ENCODE measurements at regions not wholly inside any gene's neighbourhood (a gene's known extent, or its start where the extent isn't known, plus 50 kb on each side); places are given as distances from the start of the nearest gene placed in this dataset.
"Not testable (repeated sequence)": the region's sequence is repeated elsewhere in the genome, so short reads cannot be mapped to it uniquely, and the experiment has no call there.

DNA sequence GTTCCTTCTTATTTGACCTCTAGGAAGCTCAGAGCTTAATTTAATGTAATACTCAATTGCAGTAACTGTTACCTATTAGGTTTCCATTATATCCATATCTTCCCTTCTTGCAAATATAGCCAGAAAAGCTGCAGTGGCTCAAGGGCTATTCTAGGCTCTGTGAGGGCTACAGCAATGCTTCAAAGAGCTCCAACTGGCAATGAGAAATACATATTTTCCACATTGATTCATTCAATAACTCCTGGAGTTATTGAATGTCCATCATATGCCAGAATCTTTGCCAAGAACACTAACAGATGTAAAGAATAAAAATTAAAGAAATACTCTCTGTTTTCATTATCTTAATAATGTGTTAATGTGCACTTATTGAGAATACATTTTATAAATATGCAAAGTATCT is 396.9 kb upstream of the PAPPA start:
- DNase-seq = no peak

DNA sequence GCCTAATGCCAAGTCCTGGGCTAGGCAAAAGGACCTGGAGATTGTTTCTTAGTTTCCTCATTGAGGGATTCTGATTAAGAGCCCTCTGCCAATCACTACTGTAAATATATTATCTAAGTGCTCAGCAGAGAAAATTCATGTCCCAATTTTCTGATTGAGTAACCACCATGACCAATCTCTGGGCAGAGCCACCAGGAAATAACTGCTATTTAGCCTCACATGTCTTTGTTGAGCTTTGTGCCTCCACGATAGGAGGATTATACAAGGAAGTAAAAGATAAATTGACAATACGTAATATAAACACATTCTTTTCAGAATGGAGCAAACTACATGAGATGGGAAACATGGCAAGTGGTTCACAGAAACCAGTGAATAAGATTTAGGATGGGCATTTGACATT is 396.1 kb upstream of the PAPPA start:
- DNase-seq = no peak

DNA sequence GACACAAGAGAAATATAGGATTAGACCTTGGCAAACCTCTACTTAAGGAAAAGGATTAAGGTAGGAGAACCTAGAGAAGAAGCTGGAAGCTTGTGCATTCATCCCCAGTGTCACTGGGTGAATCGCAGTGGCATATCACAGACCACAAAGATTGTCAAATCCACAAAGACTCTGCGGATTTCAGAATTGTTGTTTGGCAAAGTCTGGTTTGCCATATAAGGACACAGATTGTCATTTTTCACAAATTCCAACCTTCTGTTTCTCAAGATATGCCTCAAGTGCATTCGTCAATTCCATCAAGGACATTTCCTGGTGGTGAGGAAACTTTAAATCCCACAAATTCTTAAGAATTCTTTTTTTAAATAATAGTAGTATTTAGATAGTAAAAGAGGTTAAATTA is 395.1 kb upstream of the PAPPA start:
- DNase-seq = no peak

DNA sequence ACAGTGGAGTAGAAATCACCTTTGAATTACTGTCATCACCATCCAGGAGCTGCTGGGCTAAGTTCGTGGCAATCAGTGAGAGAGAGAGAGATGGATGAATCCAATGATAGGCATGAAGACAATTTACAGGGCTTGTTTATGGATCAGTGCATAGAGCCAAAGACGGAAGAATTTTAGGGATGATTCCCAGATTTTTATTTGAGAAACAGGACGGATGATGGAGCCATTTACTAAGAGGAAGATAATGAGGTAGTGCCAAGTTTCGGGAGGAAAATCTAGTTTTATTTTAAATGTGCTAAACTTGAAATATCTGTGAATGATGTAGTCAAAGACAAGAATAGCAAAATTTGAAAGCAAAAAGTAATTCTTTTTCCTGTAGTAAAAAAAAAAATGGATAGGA is 394.2 kb upstream of the PAPPA start:
- DNase-seq = no peak

DNA sequence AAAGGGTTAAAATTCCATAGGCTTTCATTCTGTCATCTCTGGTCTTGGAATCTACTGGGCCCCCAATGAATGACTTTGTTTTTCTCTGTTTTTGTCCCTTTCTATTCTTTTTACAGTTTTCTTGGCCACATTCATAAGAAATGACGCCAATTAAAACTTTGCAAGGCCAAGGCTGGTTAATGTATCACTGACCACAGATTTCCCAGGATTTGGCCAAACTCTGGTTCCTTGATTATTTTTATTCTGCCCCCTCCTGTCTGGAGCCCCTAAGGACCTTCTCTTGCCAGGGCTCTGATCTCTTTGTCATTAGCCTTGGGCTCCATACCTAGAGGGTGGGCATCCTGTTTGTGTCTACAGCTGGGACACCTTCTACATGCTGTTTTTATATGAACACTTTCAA is 388.9 kb upstream of the PAPPA start:
- DNase-seq = no peak

DNA sequence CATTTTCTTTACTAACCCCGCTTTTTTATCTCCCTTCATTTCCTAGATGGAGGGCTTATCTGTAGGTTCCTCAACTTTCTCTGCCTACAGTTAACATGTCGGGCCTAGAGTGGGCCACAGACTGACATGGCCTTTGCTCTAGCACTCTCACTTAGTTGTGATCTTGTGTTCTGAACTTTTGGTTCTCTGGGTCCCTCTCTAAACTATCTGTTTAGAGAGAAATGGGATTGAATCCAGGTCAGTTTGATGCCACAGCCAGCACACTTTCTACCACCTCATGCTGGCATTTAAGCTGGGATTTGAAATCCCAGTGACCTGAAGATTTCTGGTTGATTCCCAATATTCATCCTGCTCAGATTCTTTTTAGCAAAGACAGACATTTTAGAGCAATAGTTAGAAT is 388.5 kb upstream of the PAPPA start:
- DNase-seq = no peak

DNA sequence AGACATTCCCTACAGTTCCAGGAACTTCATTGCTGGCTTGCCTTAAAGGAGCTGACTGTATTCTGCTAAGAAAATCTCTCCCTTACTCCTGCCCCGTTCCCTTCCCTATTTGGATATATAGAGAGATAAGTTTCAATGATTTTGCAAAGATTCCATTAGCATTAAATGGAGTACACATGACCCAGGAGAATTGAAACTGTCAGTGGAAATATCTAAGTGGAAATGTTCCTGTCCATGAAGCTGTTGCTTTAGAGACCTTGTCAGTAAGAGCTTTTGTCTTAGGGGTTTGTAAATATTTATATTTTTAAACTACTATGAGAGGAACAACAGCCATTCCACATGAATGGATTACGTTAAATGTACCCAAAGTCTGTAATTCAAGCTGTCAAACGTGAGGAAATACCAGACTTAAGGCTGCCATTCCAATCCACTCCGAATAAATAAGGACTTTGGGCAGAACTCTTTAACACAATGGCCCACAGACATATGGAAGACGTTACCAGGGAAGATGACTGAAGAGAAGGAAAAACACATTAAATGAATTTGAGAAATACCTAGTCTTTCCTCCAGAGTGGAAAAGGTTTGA is 387.1 kb upstream of the PAPPA start:
- no peak for DNase-seq

DNA sequence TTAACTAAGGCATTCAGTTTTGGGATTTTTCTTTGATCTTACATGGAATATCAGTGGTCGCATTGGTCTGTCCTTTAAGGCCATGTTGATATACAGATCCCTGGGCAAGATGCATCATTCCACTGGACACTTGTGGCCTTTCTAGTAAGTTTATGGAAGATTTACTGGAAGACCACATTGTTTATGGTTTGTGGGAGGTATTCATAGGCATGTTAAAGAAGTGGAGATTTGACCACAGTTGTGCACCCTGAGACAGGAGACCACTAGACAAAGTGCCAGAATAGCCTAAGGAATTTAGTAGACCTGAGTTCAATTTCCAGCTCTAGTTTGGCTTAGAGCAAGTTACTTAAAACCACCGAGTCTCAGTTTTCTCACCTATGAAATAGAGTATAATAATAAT is 383.1 kb upstream of the PAPPA start:
- DNase-seq = no peak

DNA sequence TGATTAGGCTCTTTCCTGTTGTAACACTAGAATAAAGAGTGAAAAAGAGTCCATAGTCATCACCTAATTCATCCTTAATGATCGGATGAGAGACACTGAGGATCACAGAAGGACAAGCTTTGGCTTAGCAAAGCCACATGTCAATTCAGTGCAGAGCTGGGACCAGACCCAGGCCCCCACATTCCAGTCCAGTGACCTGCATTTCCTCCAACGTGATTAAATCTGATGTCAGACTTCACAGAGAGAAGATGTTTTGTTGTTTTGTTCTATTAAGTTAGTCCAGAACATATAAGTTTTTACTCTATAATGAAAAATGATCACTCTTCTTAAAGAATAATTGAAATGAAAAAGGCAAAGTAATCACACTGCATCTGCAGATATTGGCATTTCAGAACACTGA is 377.9 kb upstream of the PAPPA start:
- DNase-seq = no peak

DNA sequence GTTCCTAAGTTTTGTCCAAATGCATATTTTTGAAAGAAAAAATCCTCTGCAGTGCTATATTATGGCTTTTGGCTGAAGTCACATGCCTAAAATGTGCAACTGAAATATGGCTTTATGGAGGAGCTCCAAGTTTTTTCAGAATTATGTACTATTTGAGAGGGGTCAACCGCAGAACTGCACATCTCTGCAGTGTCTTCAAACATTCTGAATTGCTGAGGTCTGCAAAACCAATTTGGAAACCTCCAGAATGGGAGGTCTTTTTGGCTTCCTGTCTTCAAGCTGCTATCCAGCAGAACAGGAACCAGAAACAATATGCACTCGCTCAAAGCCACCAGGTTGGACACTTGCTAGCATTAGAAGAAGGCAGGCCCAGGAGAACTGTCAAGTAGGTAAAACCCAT is 376.0 kb upstream of the PAPPA start:
- DNase-seq = no peak

DNA sequence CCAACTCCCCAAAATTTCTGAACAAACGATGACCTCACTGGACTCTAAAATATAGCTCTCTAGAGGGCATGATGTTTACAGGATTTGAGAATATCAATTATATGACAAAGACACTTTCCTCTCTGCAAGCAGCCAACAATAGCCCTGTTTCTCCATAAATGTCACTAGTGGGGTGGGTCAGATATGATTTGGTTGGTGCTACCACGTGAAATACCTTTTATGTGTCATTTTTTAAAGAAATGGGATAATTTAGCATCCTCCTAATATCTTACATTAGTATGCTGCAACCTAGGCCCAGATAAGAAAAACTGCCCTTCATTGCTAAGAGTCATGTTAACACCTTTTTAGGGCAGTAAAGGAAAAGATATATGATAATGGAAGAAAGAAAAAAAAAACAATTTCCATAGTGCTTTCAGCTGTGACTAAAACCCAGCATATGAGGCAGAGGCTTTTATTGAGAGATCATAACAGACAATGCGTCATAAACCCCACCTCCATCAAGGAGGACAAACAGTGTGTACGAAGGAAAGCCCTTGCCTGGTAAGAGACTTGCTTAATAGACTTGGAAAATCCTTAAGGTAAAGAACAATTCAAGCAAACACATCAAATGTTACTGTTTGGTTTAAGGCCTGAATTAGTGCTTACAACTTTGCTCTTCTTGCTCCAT is 372.4 kb upstream of the PAPPA start:
- DNase-seq = no peak

DNA sequence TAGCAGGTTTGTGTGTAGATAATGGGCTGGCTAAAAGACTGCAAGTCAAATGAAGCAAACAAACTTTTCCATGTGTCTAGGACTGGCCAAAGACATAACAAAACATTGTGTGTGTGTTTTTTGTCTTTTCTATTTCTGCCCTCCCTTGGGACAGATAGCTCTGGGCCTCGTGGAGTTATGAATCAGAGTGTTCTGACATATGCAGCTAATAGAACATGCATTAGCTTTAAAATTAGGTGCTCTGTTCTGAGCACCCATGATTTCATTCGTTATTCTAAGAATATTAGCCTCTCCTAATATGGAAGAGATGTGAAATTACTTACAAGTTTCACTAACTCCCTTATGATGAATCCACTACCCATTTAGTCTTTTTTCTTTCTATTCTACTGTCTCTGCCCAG is 367.3 kb upstream of the PAPPA start:
- DNase-seq = no peak

DNA sequence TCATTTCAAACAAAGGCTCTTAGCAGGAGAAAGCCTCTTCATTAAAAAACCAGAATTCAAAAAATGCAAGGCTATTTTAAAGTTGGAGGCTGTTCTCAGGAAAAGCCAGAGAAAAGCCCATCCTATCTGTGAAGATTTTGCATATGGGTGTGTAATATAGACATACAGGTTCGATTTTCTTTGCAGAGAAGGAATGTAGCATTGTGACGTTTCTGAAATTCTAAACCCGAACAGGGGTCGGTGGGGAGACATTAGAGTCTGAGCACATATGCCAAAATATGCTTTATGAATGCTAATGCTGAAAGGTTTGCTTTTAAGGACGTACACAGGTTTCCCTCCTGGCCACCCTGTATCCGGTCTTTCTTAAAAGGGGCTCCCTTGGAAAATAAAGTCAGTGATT is 363.1 kb upstream of the PAPPA start:
- DNase-seq = no peak

DNA sequence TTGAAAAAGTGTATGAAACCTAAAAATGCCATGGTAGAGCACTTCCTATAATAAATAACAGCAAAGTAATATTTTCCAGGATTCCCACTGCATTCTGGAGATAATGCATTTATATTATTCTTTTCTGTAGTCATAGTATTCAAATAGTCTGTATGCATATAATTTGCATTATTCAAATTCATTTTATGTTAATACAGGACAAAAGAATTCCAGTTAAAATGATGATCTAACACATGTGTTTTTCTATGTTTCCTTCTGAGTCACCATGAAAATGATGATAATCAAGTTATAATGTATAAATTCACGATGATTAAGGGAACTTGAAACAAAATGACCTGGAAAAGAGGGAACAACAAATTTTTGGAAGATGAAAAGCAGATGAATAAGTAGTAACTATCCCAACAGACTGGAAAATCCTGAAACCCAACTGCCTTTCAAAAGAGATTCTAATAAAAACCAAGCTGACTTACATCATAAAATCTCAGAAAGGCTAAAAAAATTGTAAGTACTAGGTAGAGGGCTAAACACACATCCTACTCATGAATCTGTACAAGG is 358.6 kb upstream of the PAPPA start:
- DNase-seq = no peak

DNA sequence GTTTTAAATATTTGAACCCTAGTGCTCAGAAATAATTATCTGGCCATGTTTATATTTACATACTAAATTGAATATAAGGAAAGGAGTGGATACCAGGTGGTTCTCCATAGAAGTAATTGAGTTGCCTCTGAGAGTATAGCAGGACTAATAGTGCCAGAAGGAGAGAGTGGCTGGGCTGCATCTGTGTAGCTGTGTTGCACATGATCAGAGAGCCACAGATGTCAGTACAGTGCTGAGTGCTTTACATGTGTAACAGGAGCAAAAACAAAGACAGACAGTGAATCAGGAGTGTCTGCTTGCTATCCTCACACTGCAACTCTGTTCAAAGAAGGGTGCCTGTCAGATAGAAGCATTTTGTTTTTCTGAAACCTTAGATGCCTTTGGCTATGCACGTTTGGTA is 353.9 kb upstream of the PAPPA start:
- DNase-seq = peak; percentile 60

DNA sequence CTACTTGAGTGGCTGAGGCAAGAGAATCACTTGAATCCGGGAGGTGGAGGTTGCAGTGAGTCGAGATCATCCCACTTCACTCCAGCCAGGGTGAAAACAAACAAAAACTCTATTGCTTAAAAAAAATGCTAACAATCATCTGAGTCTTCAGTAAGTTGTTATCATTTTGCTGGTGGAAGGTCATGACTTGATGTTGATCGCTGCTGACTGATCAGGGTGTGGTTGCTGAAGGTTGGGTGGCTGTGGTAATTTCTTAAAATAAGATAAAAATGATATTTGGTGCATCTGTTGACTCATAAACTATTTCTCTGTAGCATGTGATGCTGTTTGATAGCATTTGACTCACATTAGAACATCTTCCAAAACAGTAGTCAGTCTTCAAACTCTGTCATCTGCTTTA is 349.4 kb upstream of the PAPPA start:
- DNase-seq = no peak

DNA sequence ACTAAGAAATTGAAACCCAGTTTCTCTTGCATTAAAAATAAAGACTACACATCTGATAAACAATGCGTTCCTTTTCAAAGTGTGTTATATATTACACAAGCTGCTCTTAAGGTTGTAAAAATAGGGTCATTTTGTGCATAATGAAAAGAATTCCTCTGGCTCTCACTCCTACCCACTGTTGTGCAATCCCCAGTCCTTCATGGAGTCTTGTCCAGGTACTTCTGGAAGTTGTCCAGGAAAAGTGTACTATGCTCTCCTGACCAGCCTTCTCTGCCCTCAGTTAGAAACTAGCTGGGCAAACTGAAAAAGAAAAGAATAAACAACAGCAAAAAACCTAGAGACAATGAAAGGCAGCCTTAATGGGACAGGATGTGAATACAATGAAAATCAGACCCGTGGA is 345.5 kb upstream of the PAPPA start:
- no peak for DNase-seq

DNA sequence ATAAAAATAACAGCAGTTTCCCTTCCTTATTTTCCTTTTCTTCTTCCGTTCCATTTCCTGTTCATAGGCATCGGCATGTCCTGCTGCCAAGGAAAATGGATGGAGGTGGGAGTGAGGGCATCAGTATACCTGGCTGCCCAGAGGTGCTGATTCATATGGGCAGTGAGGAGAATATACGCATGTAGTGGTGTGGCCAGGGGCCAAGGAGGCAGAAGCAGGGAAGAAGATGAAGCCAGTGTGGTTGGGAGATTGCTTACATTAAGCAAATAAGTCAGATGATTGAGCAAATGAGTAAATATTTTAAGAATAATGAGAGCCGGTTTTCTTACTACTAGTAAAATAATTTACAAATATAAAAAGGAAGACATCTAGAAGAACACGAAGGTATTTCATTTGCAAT is 344.9 kb upstream of the PAPPA start:
- DNase-seq = no peak

DNA sequence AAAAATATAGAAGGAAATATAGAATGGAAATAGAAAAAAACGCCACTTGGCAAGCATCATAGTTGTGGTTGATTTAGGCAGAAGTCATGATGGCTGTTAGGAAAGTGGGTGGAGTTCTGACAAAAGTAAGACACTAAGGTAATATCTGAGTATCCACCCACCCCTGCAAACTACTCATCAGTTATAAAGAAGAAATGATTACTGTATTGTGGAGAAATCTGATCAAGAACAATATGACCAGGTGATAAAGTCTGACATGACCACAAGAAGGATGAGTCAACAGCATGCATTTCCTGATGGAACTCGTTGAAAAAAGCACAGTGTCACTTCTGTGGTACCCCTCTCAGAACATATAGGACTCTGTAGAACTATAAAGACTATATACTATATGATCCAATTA is 343.4 kb upstream of the PAPPA start:
- no peak for DNase-seq

DNA sequence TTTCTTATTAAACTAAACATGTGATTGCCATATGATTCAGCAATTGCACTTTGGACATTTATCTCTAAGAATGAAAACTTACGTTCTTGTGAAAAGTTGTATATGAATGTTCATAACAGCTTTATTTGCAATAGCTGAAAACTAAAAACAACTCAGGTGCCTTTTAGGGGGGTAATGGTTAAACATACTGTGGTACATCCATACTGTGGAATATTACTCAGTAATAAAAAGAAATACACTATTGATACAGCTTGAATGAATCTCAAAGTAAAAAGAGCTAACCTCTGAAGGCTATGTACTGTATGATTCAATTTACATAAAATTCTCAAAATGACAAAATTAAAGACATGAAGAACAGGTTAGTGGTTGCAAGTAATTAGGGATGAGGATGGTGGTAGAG is 339.5 kb upstream of the PAPPA start:
- DNase-seq = no peak

DNA sequence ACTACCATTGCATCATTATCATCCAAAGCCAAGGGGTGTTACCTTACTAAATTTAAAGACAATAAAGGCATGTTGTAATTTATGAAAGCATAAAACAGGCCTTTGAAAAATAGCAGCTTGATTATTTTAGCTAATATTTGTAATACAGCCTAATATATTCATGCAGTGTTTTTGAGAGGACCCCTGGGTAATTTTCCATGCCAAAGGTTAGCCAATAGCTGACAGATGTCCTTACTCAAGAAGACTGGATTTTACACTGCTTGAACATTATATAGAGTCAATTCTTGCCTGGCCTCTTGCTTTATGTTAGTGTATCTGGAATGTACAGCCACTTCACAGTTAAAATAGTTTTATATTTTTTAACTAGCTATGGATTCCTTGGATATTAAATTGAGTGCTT is 337.8 kb upstream of the PAPPA start:
- no peak for DNase-seq

DNA sequence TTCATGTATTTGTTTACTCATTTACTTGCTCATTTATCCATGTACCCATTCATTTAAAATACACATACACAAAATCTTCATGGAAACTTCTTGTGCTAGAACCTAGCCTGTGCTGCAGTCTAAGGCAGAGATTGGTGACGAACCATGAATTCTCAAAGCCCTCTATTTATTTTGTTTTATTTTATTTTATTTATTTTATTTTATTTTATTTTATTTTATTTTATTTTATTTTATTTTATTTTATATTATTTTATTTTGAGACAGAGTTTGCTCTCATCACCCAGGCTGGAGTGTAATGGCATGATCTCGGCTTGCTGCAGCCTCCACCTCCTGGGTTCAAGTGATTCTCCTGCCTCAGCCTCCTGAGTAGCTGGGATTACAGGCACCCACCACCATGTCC is 334.9 kb upstream of the PAPPA start:
- not testable (repeated sequence) for DNase-seq

DNA sequence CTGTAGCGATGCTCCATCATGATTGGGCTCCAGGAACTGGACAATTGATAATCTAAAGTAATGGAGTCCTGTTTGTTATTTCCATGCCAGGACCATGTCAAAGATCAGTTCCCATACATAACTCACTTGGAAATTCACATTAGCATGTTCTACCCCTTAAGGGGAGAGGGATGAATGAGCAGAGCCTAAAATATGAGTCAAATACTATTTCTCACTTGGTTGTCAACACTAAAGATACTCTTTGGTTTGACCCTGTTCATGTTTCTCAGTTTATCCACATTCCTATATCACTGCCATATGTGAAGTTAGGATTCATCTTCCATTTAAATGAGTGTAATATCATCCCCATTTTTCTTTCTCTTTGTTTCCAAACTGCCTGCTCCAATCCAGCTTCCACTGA is 321.6 kb upstream of the PAPPA start:
- DNase-seq = no peak

DNA sequence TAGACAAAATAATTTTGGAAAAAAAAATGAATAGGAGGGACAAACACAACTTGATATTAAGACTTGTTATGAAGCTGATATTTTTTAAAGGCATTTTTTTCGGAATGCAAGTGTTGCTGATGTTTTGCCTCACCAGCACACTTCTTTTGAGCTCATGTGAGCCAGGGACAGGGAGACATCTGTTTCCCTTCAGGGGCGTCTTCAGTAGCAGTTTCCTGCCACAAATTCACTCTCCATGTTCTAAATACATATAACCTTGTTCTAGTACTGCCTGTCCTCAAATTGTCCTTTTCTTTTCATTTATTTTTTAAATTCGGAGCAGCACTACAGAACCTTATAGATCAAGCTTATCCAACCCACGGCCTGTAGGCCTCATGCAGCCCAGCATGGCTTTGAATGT is 316.0 kb upstream of the PAPPA start:
- DNase-seq = no peak

DNA sequence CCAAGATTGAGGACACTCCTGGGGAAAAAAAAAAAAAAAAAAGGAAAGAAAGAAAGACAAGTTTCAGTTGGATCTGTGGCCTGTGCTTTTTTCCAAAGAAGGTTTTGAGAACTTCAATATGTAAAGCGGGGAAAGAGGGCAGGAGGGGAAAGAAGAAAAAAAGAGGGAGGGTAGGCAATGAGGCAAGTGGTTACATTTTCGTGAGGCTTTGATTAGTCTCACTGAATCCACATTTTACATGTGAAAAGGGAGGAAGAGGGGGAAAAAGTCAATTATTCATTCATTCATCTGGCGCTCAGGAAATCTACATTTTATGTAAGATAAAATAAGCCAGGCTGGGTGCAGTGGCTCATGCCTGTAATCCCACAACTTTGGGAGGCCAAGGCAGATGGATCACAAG is 315.2 kb upstream of the PAPPA start:
- no peak for DNase-seq

All from NCI-H1694 treated with DMSO at 0.1 percent for 48 hours (cell line).